B cell (primary cell): ENCODE measurements at regions not wholly inside any gene's neighbourhood (a gene's known extent, or its start where the extent isn't known, plus 50 kb on each side); places are given as distances from the start of the nearest gene placed in this dataset.

Experiments
- ATAC-seq: fragments of 200-7000 bp; cut with Tn5 transposase; one replicate; pipeline ENCODE4 v1.10.0; 2021; ENCODE audit warnings: low read depth, mild to moderate bottlenecking, moderate number of reproducible peaks, moderate library complexity
- CTCF ChIA-PET: fragments of 350-600 bp; sonication (Branson Sonifier 250); formaldehyde crosslinking; loops from one replicate; lab custom pipeline; 2021; ENCODE audit warnings: antibody characterized with exemption, inconsistent platforms; lab: Charles Lee
- POLR2A ChIA-PET: fragments of 350-600 bp; sonication (Branson Sonifier 250); formaldehyde crosslinking; loops from one replicate; lab custom pipeline; 2021; ENCODE audit warnings: antibody characterized with exemption; lab: Charles Lee
- DNase-seq: peaks from one replicate; pipeline ENCODE4 v3.0.0; 2013
- H2AFZ ChIP-seq: 2 replicates; pipeline ENCODE4 v1.6.1; 2012; ENCODE audit warnings: mild to moderate bottlenecking, low read depth, low read length; ENCODE audit not compliant: insufficient read depth, poor library complexity, severe bottlenecking
- H3K27ac ChIP-seq, 2 donors: 1 replicate in 1 of 2; 2 replicates in 1 of 2; pipeline ENCODE4 v1.5.1; 2012 to 2013; ENCODE audit warnings: low read length in 2 of 2, mild to moderate bottlenecking in 2 of 2, moderate library complexity in 1 of 2
- H3K27me3 ChIP-seq, 4 experiments: fragments of 200-600 bp in 1 of 4; sonication (generic) in 1 of 4; replicated peaks in 1 of 4; 1 replicate in 2 of 4; 2 replicates in 2 of 4; pipeline versions ENCODE4 v1.6.1 to v1.7.0; 2013 to 2016; ENCODE audit warnings: low read length in 3 of 4, mild to moderate bottlenecking in 2 of 4, mixed read lengths in 1 of 4, moderate library complexity in 1 of 4; ENCODE audit not compliant: insufficient read depth in 4 of 4, control insufficient read depth in 3 of 4; ENCODE audit errors: control extremely low read depth in 1 of 4
- H3K36me3 ChIP-seq, 2 experiments: replicated peaks in 1 of 2; 1 replicate in 1 of 2; 2 replicates in 1 of 2; pipeline versions ENCODE4 v1.6.1 to v1.7.1; 2013; ENCODE audit warnings: low read length in 1 of 2; ENCODE audit not compliant: insufficient read depth in 2 of 2, control insufficient read depth in 1 of 2; ENCODE audit errors: control extremely low read depth in 1 of 2, extremely low read depth in 1 of 2
- H3K4me1 ChIP-seq, 2 donors: fragments of 200-600 bp in 1 of 2; sonication (generic) in 1 of 2; 1 replicate in 1 of 2; 2 replicates in 1 of 2; pipeline versions ENCODE4 v1.5.1 to v1.6.1; 2013 to 2017; ENCODE audit warnings: low read length in 2 of 2; ENCODE audit not compliant: control insufficient read depth in 2 of 2, insufficient read depth in 2 of 2
- H3K4me2 ChIP-seq: replicated peaks from 2 replicates; pipeline ENCODE3; 2012; ENCODE audit warnings: mild to moderate bottlenecking, low read depth, low read length; ENCODE audit not compliant: poor library complexity, severe bottlenecking
- H3K4me3 ChIP-seq, 5 experiments: fragments of 200-600 bp in 1 of 5; sonication (generic) in 1 of 5; 1 replicate in 3 of 5; 2 replicates in 2 of 5; pipeline versions ENCODE4 v1.5.1 to v1.7.0; 2011 to 2016; ENCODE audit warnings: low read length in 4 of 5, mild to moderate bottlenecking in 4 of 5, low read depth in 2 of 5, control low read depth in 1 of 5, moderate library complexity in 1 of 5; ENCODE audit not compliant: insufficient read depth in 1 of 5; ENCODE audit errors: control extremely low read depth in 1 of 5, extremely low read depth in 1 of 5
- H3K79me2 ChIP-seq: fragments of 200-600 bp; sonication (generic); one replicate; pipeline ENCODE4 v1.6.0; 2016; ENCODE audit warnings: low read length; ENCODE audit not compliant: control insufficient read depth, insufficient read depth
- H3K9ac ChIP-seq: fragments of 200-600 bp; sonication (generic); 2 replicates; pipeline ENCODE4 v1.6.1; 2017; ENCODE audit warnings: mild to moderate bottlenecking, low read length, moderate library complexity
- H3K9me3 ChIP-seq, 3 donors: one replicate each; pipeline versions ENCODE4 v1.6.1 to v1.7.1; 2013; ENCODE audit warnings: low read length in 2 of 3; ENCODE audit not compliant: control insufficient read depth in 2 of 3, insufficient read depth in 1 of 3; ENCODE audit errors: control extremely low read depth in 1 of 3
- H4K20me1 ChIP-seq: 2 replicates; pipeline ENCODE4 v1.6.0; 2012; ENCODE audit warnings: mild to moderate bottlenecking, low read length; ENCODE audit not compliant: insufficient read depth, control insufficient read depth, poor library complexity, severe bottlenecking
- H3K27ac Mint-ChIP-seq: one replicate; pipeline ENCODE4 v1.8.0; 2021; ENCODE audit warnings: mixed read lengths
- H3K27me3 Mint-ChIP-seq: one replicate; pipeline ENCODE4 v1.8.0; 2021; ENCODE audit warnings: mixed read lengths
- H3K4me1 Mint-ChIP-seq: one replicate; pipeline ENCODE4 v1.8.0; 2021; ENCODE audit warnings: mixed read lengths
- H3K4me3 Mint-ChIP-seq: one replicate; pipeline ENCODE4 v1.8.0; 2021; ENCODE audit warnings: mixed read lengths
- H3K9me3 Mint-ChIP-seq: one replicate; pipeline ENCODE4 v1.8.0; 2022; ENCODE audit warnings: mixed read lengths; ENCODE audit not compliant: insufficient read depth
- EZH2 ChIP-seq: IDR thresholded peaks from 2 replicates; pipeline ENCODE4 v1.6.1; 2012; ENCODE audit warnings: borderline replicate concordance, low read depth, mild to moderate bottlenecking, moderate library complexity, low read length; ENCODE audit not compliant: insufficient read depth, poor library complexity, severe bottlenecking
- WGBS: methylation state at CpG from one replicate; pipeline ENCODE4 v1.1.5; 2013; ENCODE audit warnings: missing lambda C conversion rate; ENCODE audit not compliant: insufficient coverage; 5-methylcytosine and 5-hydroxymethylcytosine counted together
- intact Hi-C: fragments of 100-400 bp; cut with micrococcal nuclease; formaldehyde crosslinking; loops from one replicate; pipeline ENCODE4 v1.10.0; 2022
- TF ChIP-seq, protein P1 (sequence below): fragments of 200-600 bp; IDR thresholded peaks from one replicate; pipeline ENCODE4 v1.8.0; 2022; ENCODE audit warnings: antibody characterized with exemption, mild to moderate bottlenecking

GRCh38 chr10:129102906-129103693, 363.9 kb upstream of the MGMT start:
- H3K4me2 ChIP-seq, result no peak overlapping the region
- intact Hi-C loops, result no loop called here
- H3K9me3 ChIP-seq, result peaks cover 0 to 3% (median 0%) of the 10 kb centered on the region in 3 donors
- H3K9ac ChIP-seq, result no peak overlapping the region
- H3K27me3 ChIP-seq, result no peaks in the 10 kb centered on the region
- no peak overlapping the region for H3K4me3 Mint-ChIP-seq
- H3K27ac ChIP-seq, result no peak overlapping the region
- no peaks in the 10 kb centered on the region for H3K36me3 ChIP-seq
- no peak overlapping the region for H3K27ac Mint-ChIP-seq
- ATAC-seq, result no peak
- H3K4me1 ChIP-seq, result no peaks in the 10 kb centered on the region
- ChIA-PET CTCF (no interaction called here), POLR2A (no interaction called here)
- H3K79me2 ChIP-seq, result no peaks in the 10 kb centered on the region
- peaks cover 3% of the 10 kb centered on the region for H3K27me3 Mint-ChIP-seq
- H2AFZ ChIP-seq, result no peak overlapping the region
- H3K9me3 Mint-ChIP-seq, result no peaks in the 10 kb centered on the region
- no peak overlapping the region for H3K4me3 ChIP-seq
- 75% methylated on average over 4 of the region's 7 CpGs for WGBS
- no peaks in the 10 kb centered on the region for H3K4me1 Mint-ChIP-seq
- DNase-seq, result no peak
- H4K20me1 ChIP-seq, result no peaks in the 10 kb centered on the region
- TF ChIP-seq, protein P1, sequence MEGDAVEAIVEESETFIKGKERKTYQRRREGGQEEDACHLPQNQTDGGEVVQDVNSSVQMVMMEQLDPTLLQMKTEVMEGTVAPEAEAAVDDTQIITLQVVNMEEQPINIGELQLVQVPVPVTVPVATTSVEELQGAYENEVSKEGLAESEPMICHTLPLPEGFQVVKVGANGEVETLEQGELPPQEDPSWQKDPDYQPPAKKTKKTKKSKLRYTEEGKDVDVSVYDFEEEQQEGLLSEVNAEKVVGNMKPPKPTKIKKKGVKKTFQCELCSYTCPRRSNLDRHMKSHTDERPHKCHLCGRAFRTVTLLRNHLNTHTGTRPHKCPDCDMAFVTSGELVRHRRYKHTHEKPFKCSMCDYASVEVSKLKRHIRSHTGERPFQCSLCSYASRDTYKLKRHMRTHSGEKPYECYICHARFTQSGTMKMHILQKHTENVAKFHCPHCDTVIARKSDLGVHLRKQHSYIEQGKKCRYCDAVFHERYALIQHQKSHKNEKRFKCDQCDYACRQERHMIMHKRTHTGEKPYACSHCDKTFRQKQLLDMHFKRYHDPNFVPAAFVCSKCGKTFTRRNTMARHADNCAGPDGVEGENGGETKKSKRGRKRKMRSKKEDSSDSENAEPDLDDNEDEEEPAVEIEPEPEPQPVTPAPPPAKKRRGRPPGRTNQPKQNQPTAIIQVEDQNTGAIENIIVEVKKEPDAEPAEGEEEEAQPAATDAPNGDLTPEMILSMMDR, result no peak
- no peak for TF ChIP-seq EZH2

DNA sequence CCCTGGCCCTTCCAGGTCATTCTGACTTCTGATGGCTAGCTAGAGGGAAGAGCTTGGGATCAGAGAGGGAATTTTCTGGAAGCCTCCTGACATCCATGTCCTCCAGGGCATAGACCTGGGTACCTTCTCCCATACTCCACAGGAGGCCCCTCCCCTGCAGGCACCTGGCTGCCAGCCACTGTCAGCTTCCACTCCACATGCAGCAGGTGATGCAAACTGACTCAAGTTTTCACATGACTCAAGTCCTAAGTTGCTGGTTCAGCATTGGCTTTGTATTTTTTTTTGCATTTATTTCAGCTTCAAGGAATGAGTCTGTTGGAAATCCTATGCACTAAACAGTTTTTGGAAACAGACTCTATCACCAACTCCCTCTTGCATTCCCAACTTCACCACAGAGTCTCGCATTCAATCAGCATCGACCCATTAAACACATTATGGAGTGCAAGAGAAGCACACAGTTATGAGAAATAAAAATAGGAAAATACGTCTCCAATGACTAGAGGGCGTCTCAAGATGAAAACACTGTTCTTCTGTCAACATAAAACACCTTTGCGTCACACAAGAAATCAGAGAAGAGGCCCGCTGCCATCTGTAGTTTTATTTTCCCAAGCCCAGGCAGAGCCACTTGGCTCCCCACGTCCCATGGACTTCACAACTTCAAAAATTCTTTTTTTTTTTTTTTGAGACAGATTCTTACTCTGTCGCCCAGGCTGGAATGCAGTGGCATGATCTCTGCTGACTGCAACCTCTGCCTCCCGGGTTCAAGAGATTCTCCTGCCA, 362.6 kb upstream of the MGMT start:
- intact Hi-C loops, result no loop called here
- no peaks in the 10 kb centered on the region for H3K4me1 ChIP-seq
- H3K27me3 ChIP-seq, result no peaks in the 10 kb centered on the region
- H3K36me3 ChIP-seq, result no peaks in the 10 kb centered on the region
- H3K4me3 ChIP-seq, result no peak overlapping the region
- H3K79me2 ChIP-seq, result no peaks in the 10 kb centered on the region
- no peak for DNase-seq
- 80% methylated on average over 7 of the region's 9 CpGs for WGBS
- TF ChIP-seq EZH2, result no peak
- TF ChIP-seq, protein P1, result no peak
- Mint-ChIP-seq H3K27ac (no peak overlapping the region), H3K27me3 (peaks cover 3% of the 10 kb centered on the region), H3K4me3 (no peak overlapping the region), H3K4me1 (no peaks in the 10 kb centered on the region), H3K9me3 (no peaks in the 10 kb centered on the region)
- H3K9me3 ChIP-seq, result peaks cover 0 to 3% (median 0%) of the 10 kb centered on the region in 3 donors
- ChIA-PET CTCF (no interaction called here), POLR2A (no interaction called here)
- no peaks in the 10 kb centered on the region for H4K20me1 ChIP-seq
- no peak overlapping the region for H3K27ac ChIP-seq
- H3K9ac ChIP-seq, result no peak overlapping the region
- H2AFZ ChIP-seq, result no peak overlapping the region
- ATAC-seq, result no peak
- H3K4me2 ChIP-seq, result no peak overlapping the region
